Prostate gland (tissue), 2 donors: ENCODE measurements at regions not wholly inside any gene's neighbourhood (a gene's known extent, or its start where the extent isn't known, plus 50 kb on each side); places are given as distances from the start of the nearest gene placed in this dataset.

Experiments used
- DNase-seq: peaks from one replicate; pipeline ENCODE4 v3.0.0-alpha.2; 2019; ENCODE audit warnings: low spot score
- H3K27ac ChIP-seq, 2 donors: fragments of 200-600 bp; sonication (generic); 2 replicates each; pipeline ENCODE4 v1.5.1; 2017 to 2019
- H3K27me3 ChIP-seq: fragments of 200-600 bp; sonication (generic); replicated peaks from 2 replicates; pipeline ENCODE4 v1.5.1; 2019; ENCODE audit not compliant: insufficient read depth
- H3K36me3 ChIP-seq, 2 donors: fragments of 200-600 bp; sonication (generic); 1 replicate in 1 of 2; 2 replicates in 1 of 2; pipeline versions ENCODE4 v1.5.1 to v1.8.1; 2017 to 2019
- H3K4me1 ChIP-seq: fragments of 200-600 bp; sonication (generic); replicated peaks from 2 replicates; pipeline ENCODE4 v1.5.1; 2019
- H3K4me3 ChIP-seq, 2 donors: fragments of 200-600 bp; sonication (generic); 2 replicates each; pipeline ENCODE4 v1.5.1; 2017 to 2019
- H3K9me3 ChIP-seq: fragments of 200-600 bp; sonication (generic); 2 replicates; pipeline ENCODE4 v1.5.1; 2017
- CTCF ChIP-seq, 4 experiments: fragments of 200-600 bp in 2 of 4; fragments of 450-650 bp in 2 of 4; sonication (generic) in 2 of 4; IDR thresholded peaks; 1 replicate in 3 of 4; 2 replicates in 1 of 4; pipeline ENCODE4 v1.5.1; 2016 to 2019; ENCODE audit warnings: antibody characterized with exemption in 4 of 4, mild to moderate bottlenecking in 2 of 4, moderate library complexity in 2 of 4
- POLR2A ChIP-seq: fragments of 450-650 bp; IDR thresholded peaks from one replicate; pipeline ENCODE4 v1.6.1; 2016; ENCODE audit warnings: antibody characterized with exemption, mild to moderate bottlenecking
- POLR2AphosphoS5 ChIP-seq: sonication (generic); formaldehyde crosslinking; IDR thresholded peaks from one replicate; pipeline ENCODE4 v1.6.1; 2017; ENCODE audit warnings: antibody characterized with exemption
- WGBS: methylation state at CpG from one replicate; pipeline ENCODE4 v1.1.5; 2018; 5-methylcytosine and 5-hydroxymethylcytosine counted together
- intact Hi-C: fragments of 100-400 bp; cut with DNase I; formaldehyde crosslinking; loops from one replicate; pipeline ENCODE4 v1.14.2; 2022

- H3K27ac ChIP-seq, result no peak overlapping the region
- no peak for DNase-seq
- 78% methylated on average over 1 of the region's 1 CpG for WGBS
- no peaks in the 10 kb centered on the region for H3K36me3 ChIP-seq
- no peaks in the 10 kb centered on the region for H3K4me1 ChIP-seq
- intact Hi-C loops, result no loop called here
- H3K4me3 ChIP-seq, result no peak overlapping the region
- no peaks in the 10 kb centered on the region for H3K27me3 ChIP-seq
- H3K9me3 ChIP-seq, result no peaks in the 10 kb centered on the region
- TF ChIP-seq POLR2AphosphoS5 (no peak), CTCF (IDR thresholded peaks at IDR 0.05) (no peak), POLR2A (no peak)
Observed at GRCh38 chr4:67120369-67120768, 424.9 kb downstream of the CENPC start.

GRCh38 chr4:67109276-67109675, 436.0 kb downstream of the CENPC start:
- Histone ChIP-seq H3K4me3 (no peak overlapping the region), H3K4me1 (no peaks in the 10 kb centered on the region), H3K27ac (no peak overlapping the region), H3K9me3 (no peaks in the 10 kb centered on the region), H3K27me3 (no peaks in the 10 kb centered on the region), H3K36me3 (no peaks in the 10 kb centered on the region)
- intact Hi-C loops, result no loop called here
- no peak for TF ChIP-seq POLR2A
- TF ChIP-seq CTCF (IDR thresholded peaks at IDR 0.05), result no peak
- no peak for TF ChIP-seq POLR2AphosphoS5
- no peak for DNase-seq

GRCh38 chr4:67106861-67107460, 438.3 kb downstream of the CENPC start:
- DNase-seq, result no peak
- Histone ChIP-seq H3K4me1 (no peaks in the 10 kb centered on the region), H3K27me3 (no peaks in the 10 kb centered on the region), H3K36me3 (no peaks in the 10 kb centered on the region), H3K9me3 (no peaks in the 10 kb centered on the region), H3K27ac (no peak overlapping the region), H3K4me3 (no peak overlapping the region)
- no peak for TF ChIP-seq POLR2A
- no peak for TF ChIP-seq CTCF (IDR thresholded peaks at IDR 0.05)
- no peak for TF ChIP-seq POLR2AphosphoS5
- intact Hi-C loops, result no loop called here
- WGBS, result 44% methylated on average over 3 of the region's 3 CpGs

- Histone ChIP-seq H3K9me3 (no peaks in the 10 kb centered on the region), H3K4me1 (no peaks in the 10 kb centered on the region), H3K4me3 (no peak overlapping the region), H3K36me3 (no peaks in the 10 kb centered on the region), H3K27ac (no peak overlapping the region), H3K27me3 (no peaks in the 10 kb centered on the region)
- no peak for TF ChIP-seq CTCF (IDR thresholded peaks at IDR 0.05)
- TF ChIP-seq POLR2AphosphoS5, result no peak
- no peak for TF ChIP-seq POLR2A
- intact Hi-C loops, result no loop called here
- WGBS, result 42% methylated on average over 3 of the region's 3 CpGs
- DNase-seq, result no peak
Observed at GRCh38 chr4:67104145-67104544, 441.2 kb downstream of the CENPC start.

- Histone ChIP-seq H3K4me3 (no peak overlapping the region), H3K27ac (no peak overlapping the region), H3K9me3 (no peaks in the 10 kb centered on the region), H3K4me1 (no peaks in the 10 kb centered on the region), H3K27me3 (no peaks in the 10 kb centered on the region), H3K36me3 (no peaks in the 10 kb centered on the region)
- intact Hi-C loops, result no loop called here
- DNase-seq, result no peak
- TF ChIP-seq CTCF (IDR thresholded peaks at IDR 0.05) (no peak), POLR2AphosphoS5 (no peak), POLR2A (no peak)
- WGBS, result 75% methylated on average over 6 of the region's 6 CpGs
Observed at GRCh38 chr4:67103001-67103747, 442.1 kb downstream of the CENPC start.
